Esophagus muscularis mucosa (tissue), 4 donors: ENCODE measurements at regions not wholly inside any gene's neighbourhood (a gene's known extent, or its start where the extent isn't known, plus 50 kb on each side); places are given as distances from the start of the nearest gene placed in this dataset.

Experiments used
- DNase-seq: peaks from one replicate; pipeline ENCODE4 v3.0.0-alpha.2; 2017; ENCODE audit errors: extremely low spot score
- H3K27ac ChIP-seq, 4 donors: fragments of 200-600 bp; sonication (generic); replicated peaks in 1 of 4; 1 replicate in 3 of 4; 2 replicates in 1 of 4; pipeline ENCODE4 v1.5.1; 2016 to 2019; ENCODE audit warnings: mild to moderate bottlenecking in 1 of 4
- H3K27me3 ChIP-seq, 4 donors: fragments of 200-600 bp; sonication (generic); one replicate each; pipeline versions ENCODE4 v1.5.1 to v1.6.0; 2016 to 2019
- H3K36me3 ChIP-seq, 4 donors: fragments of 200-600 bp; sonication (generic); one replicate each; pipeline ENCODE4 v1.5.1; 2016 to 2019
- H3K4me1 ChIP-seq, 4 donors: fragments of 200-600 bp; sonication (generic); one replicate each; pipeline ENCODE4 v1.5.1; 2016 to 2019
- H3K4me3 ChIP-seq, 4 donors: fragments of 200-600 bp; sonication (generic); 1 replicate in 2 of 4; 2 replicates in 2 of 4; pipeline ENCODE4 v1.5.1; 2016 to 2019; ENCODE audit warnings: mild to moderate bottlenecking in 4 of 4, moderate library complexity in 1 of 4
- H3K9me3 ChIP-seq, 4 donors: fragments of 200-600 bp; sonication (generic); 1 replicate in 3 of 4; 2 replicates in 1 of 4; pipeline ENCODE4 v1.5.1; 2016 to 2019
- CTCF ChIP-seq, 3 experiments: fragments of 200-600 bp in 2 of 3; fragments of 450-650 bp in 1 of 3; sonication (generic) in 2 of 3; IDR thresholded peaks; one replicate each; pipeline ENCODE4 v1.5.1; 2017 to 2019; ENCODE audit warnings: antibody characterized with exemption in 3 of 3, mild to moderate bottlenecking in 2 of 3, moderate library complexity in 1 of 3
- EP300 ChIP-seq: sonication (generic); formaldehyde crosslinking; IDR thresholded peaks from one replicate; pipeline ENCODE4 v1.6.1; 2017; ENCODE audit warnings: antibody characterized with exemption
- POLR2A ChIP-seq: fragments of 450-650 bp; IDR thresholded peaks from one replicate; pipeline ENCODE4 v1.6.1; 2017; ENCODE audit warnings: antibody characterized with exemption, moderate library complexity, mild to moderate bottlenecking, low read depth
- POLR2AphosphoS5 ChIP-seq, 2 donors: sonication (generic); formaldehyde crosslinking; IDR thresholded peaks; one replicate each; pipeline ENCODE4 v1.6.1; 2017; ENCODE audit warnings: antibody characterized with exemption in 2 of 2
- WGBS: methylation state at CpG from one replicate; pipeline ENCODE4 v1.1.5; 2018; 5-methylcytosine and 5-hydroxymethylcytosine counted together
- intact Hi-C: fragments of 100-400 bp; cut with DNase I; formaldehyde crosslinking; loops from one replicate; pipeline ENCODE4 v1.15.1; 2023

DNA sequence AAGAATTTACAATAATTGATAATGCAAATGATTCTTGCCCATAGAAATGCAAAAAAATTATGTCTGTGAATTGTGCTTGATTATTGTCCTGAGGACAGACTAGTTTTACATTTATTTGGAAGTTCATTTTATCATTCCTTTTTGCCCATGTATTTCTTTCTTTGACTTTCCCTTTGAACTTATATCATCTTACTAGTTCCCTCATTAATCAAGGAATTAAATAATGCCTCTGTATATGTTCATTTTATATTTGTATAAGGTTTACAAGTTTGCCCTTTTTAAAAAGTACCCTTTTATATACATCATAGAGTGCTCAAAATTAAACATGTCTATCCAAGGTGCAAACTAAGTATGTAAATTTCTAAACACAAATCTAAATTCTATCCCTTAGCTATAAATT, 501.6 kb downstream of the NTRK2 start:
- H3K27ac ChIP-seq = no peak overlapping the region
- intact Hi-C loops = no loop called here
- no peak for DNase-seq
- H3K4me3 ChIP-seq = no peak overlapping the region
- peaks cover 0 to 4% (median 0%) of the 10 kb centered on the region in 4 donors for H3K9me3 ChIP-seq
- H3K36me3 ChIP-seq = no peaks in the 10 kb centered on the region
- H3K27me3 ChIP-seq = no peaks in the 10 kb centered on the region
- H3K4me1 ChIP-seq = no peaks in the 10 kb centered on the region
- TF ChIP-seq CTCF (IDR thresholded peaks at IDR 0.05) (no peak), POLR2A (no peak), EP300 (no peak), POLR2AphosphoS5 (IDR thresholded peaks at IDR 0.05) (no peak)

DNA sequence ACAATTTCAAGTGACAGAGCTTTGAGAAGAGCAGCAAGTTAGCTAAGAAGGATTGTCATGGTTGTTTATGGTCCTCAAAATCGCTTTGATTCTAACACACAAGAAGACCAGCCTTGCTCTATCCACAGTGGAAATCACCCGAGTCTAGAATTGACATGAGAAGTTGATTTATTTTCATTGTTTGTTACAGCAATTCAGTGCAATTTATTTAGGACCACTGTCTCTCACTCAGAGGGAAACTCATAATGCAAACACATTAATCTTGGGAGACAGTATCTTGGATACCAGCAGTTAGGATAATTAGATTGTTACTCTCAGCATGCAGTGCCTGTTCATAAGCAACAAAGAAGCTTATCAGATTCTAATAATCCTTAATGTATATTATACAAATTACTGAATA, 498.9 kb downstream of the NTRK2 start:
- no peak for TF ChIP-seq POLR2A
- TF ChIP-seq POLR2AphosphoS5 (IDR thresholded peaks at IDR 0.05) = no peak
- TF ChIP-seq EP300 = no peak
- TF ChIP-seq CTCF (IDR thresholded peaks at IDR 0.05) = no peak
- intact Hi-C loops = no loop called here
- Histone ChIP-seq H3K4me1 (no peaks in the 10 kb centered on the region), H3K27ac (no peak overlapping the region), H3K27me3 (no peaks in the 10 kb centered on the region), H3K36me3 (no peaks in the 10 kb centered on the region), H3K4me3 (no peak overlapping the region), H3K9me3 (peaks cover 0 to 4% (median 0%) of the 10 kb centered on the region in 4 donors)
- 72% methylated on average over 2 of the region's 2 CpGs for WGBS
- DNase-seq = no peak

- Histone ChIP-seq H3K27ac (no peak overlapping the region), H3K4me3 (no peak overlapping the region), H3K36me3 (no peaks in the 10 kb centered on the region), H3K4me1 (no peaks in the 10 kb centered on the region), H3K9me3 (peaks cover 0 to 12% (median 3%) of the 10 kb centered on the region in 4 donors), H3K27me3 (no peaks in the 10 kb centered on the region)
- no peak for TF ChIP-seq CTCF (IDR thresholded peaks at IDR 0.05)
- no peak for TF ChIP-seq POLR2AphosphoS5 (IDR thresholded peaks at IDR 0.05)
- TF ChIP-seq EP300 = no peak
- TF ChIP-seq POLR2A = no peak
- intact Hi-C loops = no loop called here
- DNase-seq = no peak
- 90% methylated on average over 1 of the region's 1 CpG for WGBS
Measured at GRCh38 chr9:85167146-85167545, 497.6 kb downstream of the NTRK2 start.

DNA sequence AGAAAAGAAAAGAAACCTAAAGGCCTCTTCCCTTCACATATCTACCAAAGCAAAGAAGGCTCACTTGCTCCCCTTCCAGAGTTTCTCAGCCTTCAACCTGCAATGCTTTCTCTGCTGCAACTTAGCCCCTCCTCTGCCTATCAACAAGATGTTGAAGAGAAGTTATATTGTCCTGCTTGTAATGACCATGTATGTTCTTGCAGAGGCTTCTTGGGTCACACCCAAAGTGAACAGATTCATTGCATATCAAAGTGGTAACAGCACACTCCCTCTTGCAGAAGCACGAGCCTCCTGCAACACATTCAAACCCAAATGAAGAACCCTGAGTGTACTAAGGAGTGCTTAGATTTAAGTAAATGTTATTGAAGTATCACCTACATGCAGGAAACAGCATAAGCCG, 494.3 kb downstream of the NTRK2 start:
- peaks cover 0 to 9% (median 3%) of the 10 kb centered on the region in 4 donors for H3K9me3 ChIP-seq
- TF ChIP-seq POLR2A (no peak), POLR2AphosphoS5 (IDR thresholded peaks at IDR 0.05) (no peak), CTCF (IDR thresholded peaks at IDR 0.05) (no peak), EP300 (no peak)
- no peak overlapping the region for H3K27ac ChIP-seq
- H3K36me3 ChIP-seq = no peaks in the 10 kb centered on the region
- no peak overlapping the region for H3K4me3 ChIP-seq
- intact Hi-C loops = no loop called here
- WGBS = 87% methylated on average over 2 of the region's 2 CpGs
- H3K4me1 ChIP-seq = no peaks in the 10 kb centered on the region
- H3K27me3 ChIP-seq = no peaks in the 10 kb centered on the region
- no peak for DNase-seq

- Histone ChIP-seq H3K36me3 (no peaks in the 10 kb centered on the region), H3K27me3 (no peaks in the 10 kb centered on the region), H3K4me1 (no peaks in the 10 kb centered on the region), H3K4me3 (no peak overlapping the region), H3K27ac (no peak overlapping the region), H3K9me3 (peaks cover 0 to 9% (median 3%) of the 10 kb centered on the region in 4 donors)
- WGBS = 89% methylated on average over 1 of the region's 1 CpG
- intact Hi-C loops = no loop called here
- no peak for TF ChIP-seq POLR2AphosphoS5 (IDR thresholded peaks at IDR 0.05)
- TF ChIP-seq CTCF (IDR thresholded peaks at IDR 0.05) = no peak
- TF ChIP-seq POLR2A = no peak
- no peak for DNase-seq
Measured at GRCh38 chr9:85163415-85163814, 493.9 kb downstream of the NTRK2 start.
